ENCODE measurements at regions not wholly inside any gene's neighbourhood (a gene's known extent, or its start where the extent isn't known, plus 50 kb on each side); places are given as distances from the start of the nearest gene placed in this dataset.

DNA sequence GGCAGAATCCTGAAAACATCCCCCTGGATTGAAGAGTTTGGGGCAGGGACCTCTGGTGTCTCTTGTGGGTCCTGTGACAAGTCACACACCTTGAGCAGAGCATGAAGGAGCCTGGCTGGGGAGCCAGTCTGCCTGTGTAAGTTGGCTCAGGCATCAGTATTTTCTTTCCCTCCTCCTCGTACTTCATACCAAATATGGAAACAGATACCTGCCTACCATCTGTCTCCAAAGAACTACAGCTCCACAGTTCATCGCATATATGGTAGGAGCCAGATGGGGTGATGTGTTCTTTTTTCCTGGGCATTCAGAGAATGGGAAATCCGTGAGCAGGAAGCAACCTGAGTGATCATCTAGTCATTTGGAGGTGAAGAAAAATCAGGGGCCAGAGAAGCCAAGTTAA, 177.3 kb upstream of the RAD23B start:
- H3K4me1 ChIP-seq: no peaks in the 10 kb centered on the region
- no peak for ATAC-seq
- TF ChIP-seq, protein P1, sequence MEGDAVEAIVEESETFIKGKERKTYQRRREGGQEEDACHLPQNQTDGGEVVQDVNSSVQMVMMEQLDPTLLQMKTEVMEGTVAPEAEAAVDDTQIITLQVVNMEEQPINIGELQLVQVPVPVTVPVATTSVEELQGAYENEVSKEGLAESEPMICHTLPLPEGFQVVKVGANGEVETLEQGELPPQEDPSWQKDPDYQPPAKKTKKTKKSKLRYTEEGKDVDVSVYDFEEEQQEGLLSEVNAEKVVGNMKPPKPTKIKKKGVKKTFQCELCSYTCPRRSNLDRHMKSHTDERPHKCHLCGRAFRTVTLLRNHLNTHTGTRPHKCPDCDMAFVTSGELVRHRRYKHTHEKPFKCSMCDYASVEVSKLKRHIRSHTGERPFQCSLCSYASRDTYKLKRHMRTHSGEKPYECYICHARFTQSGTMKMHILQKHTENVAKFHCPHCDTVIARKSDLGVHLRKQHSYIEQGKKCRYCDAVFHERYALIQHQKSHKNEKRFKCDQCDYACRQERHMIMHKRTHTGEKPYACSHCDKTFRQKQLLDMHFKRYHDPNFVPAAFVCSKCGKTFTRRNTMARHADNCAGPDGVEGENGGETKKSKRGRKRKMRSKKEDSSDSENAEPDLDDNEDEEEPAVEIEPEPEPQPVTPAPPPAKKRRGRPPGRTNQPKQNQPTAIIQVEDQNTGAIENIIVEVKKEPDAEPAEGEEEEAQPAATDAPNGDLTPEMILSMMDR (IDR thresholded peaks at IDR 0.05): no peak
- no peaks in the 10 kb centered on the region for H3K36me3 ChIP-seq
- H3K9me3 ChIP-seq: no peaks in the 10 kb centered on the region
- intact Hi-C loops (cut with DNase I): no loop called here
- no peak for DNase-seq
- no peaks in the 10 kb centered on the region for H3K27me3 ChIP-seq
- H3K27ac ChIP-seq: no peak overlapping the region
- no peak overlapping the region for H3K4me3 ChIP-seq

DNA sequence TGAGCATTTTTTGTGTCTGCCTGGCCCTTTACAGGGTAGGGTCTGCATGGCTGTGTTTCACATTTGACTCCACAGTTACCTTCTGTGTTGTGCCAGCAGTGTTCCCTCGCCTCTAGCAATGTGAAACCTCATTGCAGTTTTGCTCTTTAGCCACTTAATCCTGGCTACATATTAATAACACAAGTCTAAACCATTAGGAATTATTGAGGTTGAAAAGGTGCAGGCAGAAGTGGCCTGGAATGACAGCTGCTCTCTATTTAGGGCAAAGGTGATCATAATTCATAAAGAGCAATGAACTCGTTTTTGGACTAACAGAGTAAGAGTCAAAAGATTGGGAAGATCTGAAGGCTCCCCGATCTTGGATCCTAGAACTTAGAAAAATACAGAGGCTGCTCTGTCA, 176.7 kb upstream of the RAD23B start:
- Histone ChIP-seq H3K9me3 (no peaks in the 10 kb centered on the region), H3K27me3 (no peaks in the 10 kb centered on the region), H3K27ac (no peak overlapping the region), H3K4me1 (no peaks in the 10 kb centered on the region), H3K4me3 (no peak overlapping the region), H3K36me3 (no peaks in the 10 kb centered on the region)
- DNase-seq: no peak
- intact Hi-C loops (cut with DNase I): no loop called here
- TF ChIP-seq, protein P1 (IDR thresholded peaks at IDR 0.05): no peak
- ATAC-seq: no peak

DNA sequence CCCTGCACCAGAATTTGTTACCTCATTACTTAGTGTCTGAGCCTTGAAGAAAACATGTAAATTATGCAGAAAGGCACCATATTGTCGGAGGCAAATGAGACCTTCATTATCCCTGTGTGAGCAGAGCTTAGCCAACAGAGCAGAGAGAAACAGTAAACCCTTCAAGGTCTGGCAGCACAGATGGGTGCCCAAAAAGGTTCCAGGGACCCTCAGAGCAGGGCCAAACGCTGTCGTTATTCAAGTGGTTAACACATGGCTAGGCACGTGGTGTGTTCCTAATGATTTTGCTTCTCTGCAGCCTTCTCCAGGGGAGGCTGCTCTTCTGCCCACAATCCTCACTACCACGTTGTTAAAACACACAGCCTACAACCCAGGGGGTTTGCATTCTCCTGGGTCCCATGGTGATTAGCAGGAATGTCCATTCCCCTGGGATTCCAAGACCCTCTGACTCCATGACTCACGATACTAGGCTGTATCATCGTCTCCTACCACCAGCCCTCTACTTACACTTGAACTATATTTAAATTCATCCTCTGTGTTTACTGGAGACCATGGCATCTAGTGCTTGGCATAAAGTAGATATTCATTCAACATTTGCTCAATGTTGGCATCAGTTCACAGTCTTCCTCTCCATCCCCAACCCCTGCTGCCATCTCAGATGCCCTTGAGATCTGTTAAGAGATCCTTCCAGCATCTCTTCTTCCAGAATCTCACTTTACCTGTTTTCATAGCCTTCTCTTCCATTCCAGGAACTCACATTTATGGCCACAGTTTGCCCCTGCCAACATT, 174.5 kb upstream of the RAD23B start:
- Histone ChIP-seq H3K27me3 (no peaks in the 10 kb centered on the region), H3K36me3 (no peaks in the 10 kb centered on the region), H3K4me3 (no peak overlapping the region), H3K9me3 (no peaks in the 10 kb centered on the region), H3K27ac (no peak overlapping the region), H3K4me1 (no peaks in the 10 kb centered on the region)
- DNase-seq (no peak), ATAC-seq (no peak)
- intact Hi-C loops (cut with DNase I): no loop called here
- TF ChIP-seq, protein P1 (IDR thresholded peaks at IDR 0.05): no peak

DNA sequence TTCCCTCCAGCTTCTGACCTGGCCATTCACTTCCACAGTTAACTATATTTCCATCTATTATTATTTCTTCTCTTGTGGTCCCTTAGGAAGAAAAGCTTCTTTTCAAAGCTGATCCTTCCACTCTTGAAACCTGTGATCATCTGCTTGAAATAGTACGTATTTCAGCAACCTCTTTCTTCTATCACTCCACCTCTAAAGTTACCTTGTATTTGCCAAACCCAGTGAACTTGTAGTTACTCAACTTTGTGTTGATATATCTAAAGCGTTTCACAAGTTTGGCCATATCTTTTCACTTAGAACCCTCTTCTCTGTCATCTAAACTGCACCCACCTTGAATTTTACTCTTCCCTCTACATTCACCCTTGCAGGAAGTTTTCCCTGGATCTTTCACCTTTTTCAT, 173.8 kb upstream of the RAD23B start:
- TF ChIP-seq, protein P1 (IDR thresholded peaks at IDR 0.05): no peak
- DNase-seq (no peak), ATAC-seq (no peak)
- Histone ChIP-seq H3K4me1 (no peaks in the 10 kb centered on the region), H3K27ac (no peak overlapping the region), H3K9me3 (no peaks in the 10 kb centered on the region), H3K4me3 (no peak overlapping the region), H3K36me3 (no peaks in the 10 kb centered on the region), H3K27me3 (no peaks in the 10 kb centered on the region)
- intact Hi-C loops (cut with DNase I): no loop called here

DNA sequence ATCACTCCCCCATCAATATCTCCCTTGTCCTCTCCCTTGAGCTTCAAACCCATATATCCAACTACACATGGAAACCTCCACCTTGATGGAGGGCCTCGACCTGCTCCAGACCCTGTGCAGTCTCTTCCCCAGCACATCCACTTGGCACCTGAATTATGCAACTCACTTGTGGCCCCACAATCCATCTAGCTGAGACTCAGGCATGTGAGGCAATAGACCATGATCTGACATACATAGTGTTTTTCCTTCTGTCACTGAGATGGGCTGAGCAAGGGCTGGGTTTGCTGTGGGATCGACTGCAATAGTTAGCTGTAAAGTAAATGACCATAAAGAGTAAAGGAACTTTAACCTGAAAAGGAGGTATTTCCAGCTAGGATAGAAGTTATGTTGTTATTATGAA, 172.9 kb upstream of the RAD23B start:
- Histone ChIP-seq H3K9me3 (no peaks in the 10 kb centered on the region), H3K4me1 (no peaks in the 10 kb centered on the region), H3K36me3 (no peaks in the 10 kb centered on the region), H3K4me3 (no peak overlapping the region), H3K27me3 (no peaks in the 10 kb centered on the region), H3K27ac (no peak overlapping the region)
- no peak for ATAC-seq
- TF ChIP-seq, protein P1 (IDR thresholded peaks at IDR 0.05): no peak
- DNase-seq: no peak
- intact Hi-C loops (cut with DNase I): no loop called here
